HUDEP-2 (cell line): ENCODE measurements at regions not wholly inside any gene's neighbourhood (a gene's known extent, or its start where the extent isn't known, plus 50 kb on each side); places are given as distances from the start of the nearest gene placed in this dataset.
A peak's percentile ranks its signal among the peaks of the same experiment; 100 is the strongest.

Source experiments
- DNase-seq, 76 experiments: peaks; one replicate each; lab custom pipeline; 2025; ENCODE audit not compliant: unreplicated experiment in 76 of 76; lab: John Stamatoyannopoulos, UW

GRCh38 chr22:48836673-48837340 is 990.9 kb downstream of the BRD1 start:
- DNase-seq: no peak

- DNase-seq: no peak
Measured at GRCh38 chr22:48835857-48836672, 991.6 kb downstream of the BRD1 start.

- DNase-seq: no peak
Measured at GRCh38 chr22:48835364-48835763, 992.3 kb downstream of the BRD1 start.

- DNase-seq: no peak
Measured at GRCh38 chr22:48834404-48834803, 993.3 kb downstream of the BRD1 start.

GRCh38 chr22:48832592-48832991 is 995.1 kb downstream of the BRD1 start:
- no peak for DNase-seq

- DNase-seq: no peak
Measured at GRCh38 chr22:48829908-48830307, 997.8 kb downstream of the BRD1 start.

- no peak for DNase-seq
Measured at GRCh38 chr22:48828688-48829087, 999.0 kb downstream of the BRD1 start.

GRCh38 chr22:48827904-48828555 is 999.6 kb downstream of the BRD1 start:
- no peak for DNase-seq

GRCh38 chr22:48827268-48827846 is 1000.3 kb downstream of the BRD1 start:
- no peak for DNase-seq

GRCh38 chr22:48826546-48826945 is 1001.1 kb downstream of the BRD1 start:
- no peak for DNase-seq

- DNase-seq: no peak
Measured at GRCh38 chr22:48825802-48826520, 1001.7 kb downstream of the BRD1 start.

GRCh38 chr22:48824712-48825651 is 1002.7 kb downstream of the BRD1 start:
- DNase-seq: peak in 39 of 76 experiments; percentile 4 to 57 (median 26)

- no peak for DNase-seq
Measured at GRCh38 chr22:48823941-48824340, 1003.7 kb downstream of the BRD1 start.

- DNase-seq: no peak
Measured at GRCh38 chr22:48822278-48823233, 1005.1 kb downstream of the BRD1 start.

- no peak for DNase-seq
Measured at GRCh38 chr22:48821727-48822126, 1005.9 kb downstream of the BRD1 start.

- no peak for DNase-seq
Measured at GRCh38 chr22:48821346-48821690, 1006.4 kb downstream of the BRD1 start.

- no peak for DNase-seq
Measured at GRCh38 chr22:48820481-48821345, 1007.0 kb downstream of the BRD1 start.

- no peak for DNase-seq
Measured at GRCh38 chr22:48819961-48820360, 1007.7 kb downstream of the BRD1 start.
